ENCODE measurements at regions not wholly inside any gene's neighbourhood (a gene's known extent, or its start where the extent isn't known, plus 50 kb on each side); places are given as distances from the start of the nearest gene placed in this dataset.

DNA sequence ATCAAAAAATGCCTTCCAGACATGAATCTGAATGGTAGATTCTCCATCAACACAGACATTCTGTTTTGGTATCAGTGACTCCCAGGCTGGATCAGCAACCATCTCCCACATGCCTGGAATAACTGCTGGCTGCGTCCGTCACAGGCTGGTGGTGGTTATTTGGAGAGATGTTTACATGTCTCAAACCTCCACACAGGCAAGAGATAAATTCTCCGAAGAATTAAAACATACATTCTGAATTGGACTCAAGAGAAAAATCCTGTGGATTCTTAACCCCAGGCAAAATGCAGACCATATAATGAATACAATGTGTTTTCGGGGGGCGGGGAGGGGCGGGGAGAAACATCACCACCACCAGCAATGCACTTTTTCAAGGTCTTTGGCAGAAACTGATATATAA lies 108.2 kb downstream of the THBS2 start:
- ATAC-seq (ENCODE audit: low read depth) (no peak), DNase-seq (ENCODE audit: low spot score) (no peak)
- TF ChIP-seq CTCF (IDR thresholded peaks at IDR 0.05; ENCODE audit: poor library complexity, severe bottlenecking): no peak
- Histone ChIP-seq H3K27me3 (ENCODE audit: insufficient read depth, poor library complexity, severe bottlenecking) (no peaks in the 10 kb centered on the region), H3K27ac (ENCODE audit: poor library complexity, severe bottlenecking) (no peak overlapping the region), H3K9me3 (ENCODE audit: severe bottlenecking) (no peaks in the 10 kb centered on the region), H3K4me3 (ENCODE audit: severe bottlenecking) (no peak overlapping the region), H3K4me1 (ENCODE audit: insufficient read depth, poor library complexity, severe bottlenecking) (no peaks in the 10 kb centered on the region), H3K36me3 (ENCODE audit: low read depth) (no peaks in the 10 kb centered on the region)

DNA sequence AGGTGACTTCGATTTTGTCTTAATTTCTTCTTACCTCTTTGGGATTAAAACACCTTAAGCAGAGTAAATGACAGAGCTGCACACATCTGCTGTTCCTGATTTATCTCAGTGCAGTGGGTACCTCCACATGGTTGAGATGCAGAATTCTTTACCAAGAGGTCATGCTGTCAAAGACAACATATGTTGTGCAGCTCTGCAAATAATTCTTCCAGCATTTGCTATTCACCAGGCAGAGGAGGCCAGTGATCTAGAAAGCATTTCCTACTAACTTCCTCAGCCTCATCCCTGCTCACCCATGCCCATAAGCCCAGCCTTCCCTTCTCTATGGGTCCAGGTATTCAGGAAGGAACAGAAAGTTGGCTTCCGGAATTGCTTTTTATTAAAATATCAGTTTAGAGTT lies 109.3 kb downstream of the THBS2 start:
- no peaks in the 10 kb centered on the region for H3K4me1 ChIP-seq (ENCODE audit: insufficient read depth, poor library complexity, severe bottlenecking)
- no peaks in the 10 kb centered on the region for H3K27me3 ChIP-seq (ENCODE audit: insufficient read depth, poor library complexity, severe bottlenecking)
- ATAC-seq (ENCODE audit: low read depth) (no peak), DNase-seq (ENCODE audit: low spot score) (no peak)
- no peak overlapping the region for H3K4me3 ChIP-seq (ENCODE audit: severe bottlenecking)
- no peaks in the 10 kb centered on the region for H3K36me3 ChIP-seq (ENCODE audit: low read depth)
- no peak for TF ChIP-seq CTCF (IDR thresholded peaks at IDR 0.05; ENCODE audit: poor library complexity, severe bottlenecking)
- H3K9me3 ChIP-seq (ENCODE audit: severe bottlenecking): no peaks in the 10 kb centered on the region
- H3K27ac ChIP-seq (ENCODE audit: poor library complexity, severe bottlenecking): no peak overlapping the region

DNA sequence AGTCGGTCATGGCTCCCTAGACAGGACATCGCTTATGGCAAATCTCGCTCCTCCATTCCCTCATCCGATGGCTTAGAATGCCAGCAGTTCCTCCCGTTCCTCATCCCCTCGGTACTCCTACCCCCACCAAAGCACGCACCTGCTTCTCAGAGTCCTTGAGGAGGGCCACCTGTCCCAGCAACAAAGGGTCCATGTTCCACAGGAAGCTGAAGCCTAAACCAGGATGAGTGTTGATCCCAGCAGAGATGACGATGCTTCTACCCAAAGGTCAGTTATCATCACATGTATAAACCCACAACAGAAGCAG lies 111.2 kb downstream of the THBS2 start:
- Histone ChIP-seq H3K36me3 (ENCODE audit: low read depth) (no peaks in the 10 kb centered on the region), H3K27ac (ENCODE audit: poor library complexity, severe bottlenecking) (no peak overlapping the region), H3K4me1 (ENCODE audit: insufficient read depth, poor library complexity, severe bottlenecking) (no peaks in the 10 kb centered on the region), H3K9me3 (ENCODE audit: severe bottlenecking) (no peaks in the 10 kb centered on the region), H3K27me3 (ENCODE audit: insufficient read depth, poor library complexity, severe bottlenecking) (no peaks in the 10 kb centered on the region), H3K4me3 (ENCODE audit: severe bottlenecking) (no peak overlapping the region)
- DNase-seq (ENCODE audit: low spot score) (no peak), ATAC-seq (ENCODE audit: low read depth) (no peak)
- no peak for TF ChIP-seq CTCF (IDR thresholded peaks at IDR 0.05; ENCODE audit: poor library complexity, severe bottlenecking)

DNA sequence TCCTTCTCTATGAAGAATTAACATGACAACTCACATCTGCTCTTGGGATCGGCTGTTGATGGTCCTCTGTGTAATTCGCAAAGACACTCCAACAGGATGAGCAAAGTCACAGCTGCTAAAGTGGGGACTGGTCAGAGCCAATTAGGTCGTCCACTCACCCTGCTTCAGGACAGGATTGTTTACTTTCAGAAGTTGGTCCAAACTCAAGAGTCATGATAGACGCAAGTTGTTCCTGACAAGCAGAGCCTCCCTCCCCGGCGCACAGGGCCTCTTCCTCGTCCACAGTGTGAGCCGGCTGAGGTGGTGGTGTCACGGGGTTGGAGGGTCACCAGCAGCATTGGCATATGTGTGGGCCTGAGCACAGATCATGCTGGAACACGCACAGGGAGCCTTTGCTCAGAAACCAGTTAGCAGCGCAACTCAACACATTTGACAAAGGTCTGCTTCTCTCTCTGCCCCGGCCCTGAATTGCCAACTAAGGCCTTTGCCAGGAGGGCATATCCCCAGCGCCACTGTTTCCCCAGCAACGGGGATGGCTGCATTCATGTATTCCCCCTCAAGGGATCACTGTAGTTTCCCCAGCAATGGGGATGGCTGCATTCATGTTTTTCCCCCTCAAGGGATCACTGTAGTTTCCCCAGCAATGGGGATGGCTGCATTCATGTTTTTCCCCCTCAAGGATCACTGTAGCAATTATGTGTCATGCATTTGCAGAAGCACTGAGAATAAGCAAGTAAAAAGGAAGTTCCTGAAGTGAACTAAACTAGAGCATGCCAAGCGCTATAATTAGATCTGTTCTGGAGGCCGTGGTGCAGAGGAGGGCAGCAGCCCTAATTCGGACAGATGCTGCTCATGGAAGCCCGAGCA lies 111.7 kb downstream of the THBS2 start:
- Histone ChIP-seq H3K4me3 (ENCODE audit: severe bottlenecking) (no peak overlapping the region), H3K9me3 (ENCODE audit: severe bottlenecking) (no peaks in the 10 kb centered on the region), H3K27me3 (ENCODE audit: insufficient read depth, poor library complexity, severe bottlenecking) (no peaks in the 10 kb centered on the region), H3K27ac (ENCODE audit: poor library complexity, severe bottlenecking) (no peak overlapping the region), H3K36me3 (ENCODE audit: low read depth) (no peaks in the 10 kb centered on the region), H3K4me1 (ENCODE audit: insufficient read depth, poor library complexity, severe bottlenecking) (no peaks in the 10 kb centered on the region)
- DNase-seq (ENCODE audit: low spot score) (no peak), ATAC-seq (ENCODE audit: low read depth) (no peak)
- TF ChIP-seq CTCF (IDR thresholded peaks at IDR 0.05; ENCODE audit: poor library complexity, severe bottlenecking): no peak

- Histone ChIP-seq H3K4me3 (ENCODE audit: severe bottlenecking) (no peak overlapping the region), H3K27me3 (ENCODE audit: insufficient read depth, poor library complexity, severe bottlenecking) (no peaks in the 10 kb centered on the region), H3K27ac (ENCODE audit: poor library complexity, severe bottlenecking) (no peak overlapping the region), H3K9me3 (ENCODE audit: severe bottlenecking) (no peaks in the 10 kb centered on the region), H3K4me1 (ENCODE audit: insufficient read depth, poor library complexity, severe bottlenecking) (no peaks in the 10 kb centered on the region), H3K36me3 (ENCODE audit: low read depth) (no peaks in the 10 kb centered on the region)
- no peak for TF ChIP-seq CTCF (IDR thresholded peaks at IDR 0.05; ENCODE audit: poor library complexity, severe bottlenecking)
- DNase-seq (ENCODE audit: low spot score): no peak
- no peak for ATAC-seq (ENCODE audit: low read depth)
These were observed 112.6 kb downstream of the THBS2 start for GRCh38 chr6:169140986-169141495.

All from RWPE2 (cell line).